Psoas muscle (tissue), 7 donors: ENCODE measurements at regions not wholly inside any gene's neighbourhood (a gene's known extent, or its start where the extent isn't known, plus 50 kb on each side); places are given as distances from the start of the nearest gene placed in this dataset.

Experiments used
- ATAC-seq, 4 donors: fragments of 200-7000 bp; cut with Tn5 transposase; one replicate each; pipeline ENCODE4 v1.9.1; 2020; ENCODE audit warnings: moderate library complexity in 3 of 4, mild to moderate bottlenecking in 2 of 4
- DNase-seq, 2 donors: peaks; one replicate each; pipeline ENCODE4 v3.0.0-alpha.2; 2020
- H3K27ac ChIP-seq: fragments of 200-600 bp; one replicate; pipeline ENCODE4 v1.8.0; 2022
- H3K27me3 ChIP-seq, 3 donors: fragments of 200-600 bp in 1 of 3; one replicate each; pipeline versions ENCODE4 v1.6.1 to v1.8.0; 2013 to 2022; ENCODE audit warnings: low read length in 2 of 3, mild to moderate bottlenecking in 2 of 3, moderate library complexity in 1 of 3; ENCODE audit not compliant: insufficient read depth in 3 of 3
- H3K36me3 ChIP-seq, 2 donors: fragments of 200-600 bp in 1 of 2; one replicate each; pipeline versions ENCODE4 v1.6.1 to v1.8.0; 2013 to 2022; ENCODE audit warnings: low read depth in 1 of 2, mild to moderate bottlenecking in 1 of 2, moderate library complexity in 1 of 2; ENCODE audit not compliant: insufficient read depth in 1 of 2
- H3K4me1 ChIP-seq: fragments of 200-600 bp; one replicate; pipeline ENCODE4 v1.8.0; 2022
- H3K4me3 ChIP-seq: fragments of 200-600 bp; one replicate; pipeline ENCODE4 v1.8.0; 2022; ENCODE audit warnings: mild to moderate bottlenecking
- H3K9me3 ChIP-seq: fragments of 200-600 bp; one replicate; pipeline ENCODE4 v1.8.0; 2022
- CTCF ChIP-seq: fragments of 200-600 bp; IDR thresholded peaks from one replicate; pipeline ENCODE4 v1.8.0; 2022; ENCODE audit warnings: antibody characterized with exemption
- WGBS, 3 donors: extraction: QIAGEN DNeasy Blood & Tissue Kit; methylation state at CpG; one replicate each; pipeline versions ENCODE4 v1.1.6 to v1.1.7; 2013; 5-methylcytosine and 5-hydroxymethylcytosine counted together
- intact Hi-C, 2 donors: fragments of 100-400 bp; cut with DNase I; formaldehyde crosslinking; loops; one replicate each; pipeline versions ENCODE4 v1.11.0 to v1.14.2; 2022
- donor health status: healthy with polysubstance abuse.
- donor health status: DM: no; HTN: no; CAD: no; lungs with moderate emphysema.
- donor health status: Bipolar disorder and iron deficiency.
- donor health status: healthy.
- donor health status: DM: yes; HTN: yes; CAD: no.
- donor health status: DM: no; HTN: no; CAD: no.
- donor health status: DM: yes; HTN: yes; CAD: no.

- Histone ChIP-seq H3K4me3 (no peak overlapping the region), H3K9me3 (no peaks in the 10 kb centered on the region), H3K27ac (no peak overlapping the region), H3K27me3 (no peaks in the 10 kb centered on the region), H3K4me1 (no peaks in the 10 kb centered on the region), H3K36me3 (no peaks in the 10 kb centered on the region)
- WGBS, 3 donors, result 84 to 91% (median 85%) methylated on average over 4 of the region's 4 CpGs
- DNase-seq, result no peak
- no peak for TF ChIP-seq CTCF
- intact Hi-C loops, result loop anchor here in 1 of 2 donors (10.0 kb wide), 1 partner anchor 384 kb away; the partner anchor contains the start of gene TNFSF4
- ATAC-seq, result no peak
Measured at GRCh38 chr1:172820475-172821158, 161.7 kb downstream of the FASLG start.

GRCh38 chr1:172821609-172822274 lies 162.8 kb downstream of the FASLG start:
- no peak for ATAC-seq

GRCh38 chr1:172822886-172823285 lies 164.0 kb downstream of the FASLG start:
- no peaks in the 10 kb centered on the region for H3K36me3 ChIP-seq
- H3K27ac ChIP-seq, result no peak overlapping the region
- ATAC-seq (no peak), DNase-seq (no peak)
- H3K9me3 ChIP-seq, result no peaks in the 10 kb centered on the region
- intact Hi-C loops, result loop anchor here in 1 of 2 donors (10.0 kb wide), 1 partner anchor 382 kb away; the partner anchor contains the start of gene TNFSF4
- no peak overlapping the region for H3K4me3 ChIP-seq
- TF ChIP-seq CTCF, result no peak
- no peaks in the 10 kb centered on the region for H3K4me1 ChIP-seq
- no peaks in the 10 kb centered on the region for H3K27me3 ChIP-seq
- 68 to 88% (median 71%) methylated on average over 1 of the region's 1 CpG for WGBS, 3 donors

More at GRCh38 chr1:172821609-172822274, 162.8 kb downstream of the FASLG start:
- H3K9me3 ChIP-seq, result no peaks in the 10 kb centered on the region
- no peak overlapping the region for H3K4me3 ChIP-seq
- no peak for TF ChIP-seq CTCF
- intact Hi-C loops, result loop anchor here in 1 of 2 donors (10.0 kb wide), 1 partner anchor 383 kb away; the partner anchor contains the start of gene TNFSF4
- WGBS, 3 donors, result 86 to 89% (median 88%) methylated on average over 1 of the region's 1 CpG
- H3K4me1 ChIP-seq, result no peaks in the 10 kb centered on the region
- no peak overlapping the region for H3K27ac ChIP-seq
- no peak for DNase-seq
- H3K36me3 ChIP-seq, result no peaks in the 10 kb centered on the region
- H3K27me3 ChIP-seq, result no peaks in the 10 kb centered on the region

GRCh38 chr1:172823534-172823933 lies 164.6 kb downstream of the FASLG start:
- Histone ChIP-seq H3K27ac (no peak overlapping the region), H3K27me3 (no peaks in the 10 kb centered on the region), H3K9me3 (no peaks in the 10 kb centered on the region), H3K4me3 (no peak overlapping the region), H3K4me1 (no peaks in the 10 kb centered on the region), H3K36me3 (no peaks in the 10 kb centered on the region)
- DNase-seq (no peak), ATAC-seq (peak in 3 of 4 donors; percentile 25 to 65 (median 34))
- intact Hi-C loops, result loop anchor here in 1 of 2 donors (10.0 kb wide), 1 partner anchor 381 kb away; the partner anchor contains the start of gene TNFSF4
- TF ChIP-seq CTCF, result no peak
